ENCODE measurements at regions not wholly inside any gene's neighbourhood (a gene's known extent, or its start where the extent isn't known, plus 50 kb on each side); places are given as distances from the start of the nearest gene placed in this dataset.

- no peaks in the 10 kb centered on the region for H3K36me3 ChIP-seq (replicated peaks in 1 of 2; ENCODE audit: control insufficient read depth in 1 of 2, insufficient read depth in 2 of 2, low read length in 2 of 2)
- ATAC-seq (no peak), DNase-seq (ENCODE audit: low spot score) (no peak), FAIRE-seq (no peak)
- H3K9me3 ChIP-seq (ENCODE audit: low read length), result peaks cover 87% of the 10 kb centered on the region
- H3K4me2 ChIP-seq (ENCODE audit: low read depth, low read length), result no peak overlapping the region
- TF ChIP-seq ZXDC (CRISPR knock-in tag; IDR thresholded peaks at IDR 0.05) (no peak), RFX3 (CRISPR knock-in tag; IDR thresholded peaks at IDR 0.05) (no peak), ZBTB42 (CRISPR knock-in tag; IDR thresholded peaks at IDR 0.05) (no peak), MTF2 (CRISPR knock-in tag; IDR thresholded peaks at IDR 0.05; ENCODE audit: borderline replicate concordance) (no peak), CBX2 (IDR thresholded peaks at IDR 0.05; ENCODE audit: low read depth, low read length) (no peak), CBX2 (CRISPR knock-in tag; IDR thresholded peaks at IDR 0.05; ENCODE audit: low read depth) (no peak), PHF8 (CRISPR knock-in tag; IDR thresholded peaks at IDR 0.05) (no peak), FOXM1 (CRISPR knock-in tag; IDR thresholded peaks at IDR 0.05) (no peak), PAWR (CRISPR knock-in tag; IDR thresholded peaks at IDR 0.05; ENCODE audit: borderline replicate concordance) (no peak), ZBTB38 (CRISPR knock-in tag; IDR thresholded peaks at IDR 0.05) (no peak)
- TF ChIP-seq, protein P1, sequence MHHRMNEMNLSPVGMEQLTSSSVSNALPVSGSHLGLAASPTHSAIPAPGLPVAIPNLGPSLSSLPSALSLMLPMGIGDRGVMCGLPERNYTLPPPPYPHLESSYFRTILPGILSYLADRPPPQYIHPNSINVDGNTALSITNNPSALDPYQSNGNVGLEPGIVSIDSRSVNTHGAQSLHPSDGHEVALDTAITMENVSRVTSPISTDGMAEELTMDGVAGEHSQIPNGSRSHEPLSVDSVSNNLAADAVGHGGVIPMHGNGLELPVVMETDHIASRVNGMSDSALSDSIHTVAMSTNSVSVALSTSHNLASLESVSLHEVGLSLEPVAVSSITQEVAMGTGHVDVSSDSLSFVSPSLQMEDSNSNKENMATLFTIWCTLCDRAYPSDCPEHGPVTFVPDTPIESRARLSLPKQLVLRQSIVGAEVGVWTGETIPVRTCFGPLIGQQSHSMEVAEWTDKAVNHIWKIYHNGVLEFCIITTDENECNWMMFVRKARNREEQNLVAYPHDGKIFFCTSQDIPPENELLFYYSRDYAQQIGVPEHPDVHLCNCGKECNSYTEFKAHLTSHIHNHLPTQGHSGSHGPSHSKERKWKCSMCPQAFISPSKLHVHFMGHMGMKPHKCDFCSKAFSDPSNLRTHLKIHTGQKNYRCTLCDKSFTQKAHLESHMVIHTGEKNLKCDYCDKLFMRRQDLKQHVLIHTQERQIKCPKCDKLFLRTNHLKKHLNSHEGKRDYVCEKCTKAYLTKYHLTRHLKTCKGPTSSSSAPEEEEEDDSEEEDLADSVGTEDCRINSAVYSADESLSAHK (CRISPR knock-in tag; IDR thresholded peaks at IDR 0.05; ENCODE audit: borderline replicate concordance), result no peak
- TF ChIP-seq, protein P2, sequence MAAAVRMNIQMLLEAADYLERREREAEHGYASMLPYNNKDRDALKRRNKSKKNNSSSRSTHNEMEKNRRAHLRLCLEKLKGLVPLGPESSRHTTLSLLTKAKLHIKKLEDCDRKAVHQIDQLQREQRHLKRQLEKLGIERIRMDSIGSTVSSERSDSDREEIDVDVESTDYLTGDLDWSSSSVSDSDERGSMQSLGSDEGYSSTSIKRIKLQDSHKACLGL (CRISPR knock-in tag; IDR thresholded peaks at IDR 0.05), result no peak
- in situ Hi-C loops (cut with HindIII; ENCODE audit: extremely low pct_ligation_motif_present, low pct_unique_long_range_greater_than_20kb), result no loop called here
- ChIA-PET POLR2A (no interaction called here), CTCF (ENCODE audit: low intra/inter-chr PET ratio, low total read pairs) (no interaction called here)
- no peaks in the 10 kb centered on the region for H3K79me2 ChIP-seq (ENCODE audit: insufficient read depth, low read length)
- no peaks in the 10 kb centered on the region for H4K20me1 ChIP-seq (ENCODE audit: insufficient read depth, low read length)
- no peak overlapping the region for H2AFZ ChIP-seq (ENCODE audit: low read length)
- intact Hi-C loops (cut with micrococcal nuclease; ENCODE audit: unreplicated experiment), result no loop called here
- no peaks in the 10 kb centered on the region for H3K4me1 ChIP-seq (ENCODE audit: insufficient read depth, low read length)
- 74% methylated on average over 26 of the region's 33 CpGs for WGBS (ENCODE audit: low lambda C conversion rate)
- no peaks in the 10 kb centered on the region for H3K27me3 ChIP-seq (ENCODE audit: control insufficient read depth in 1 of 2, insufficient read depth in 2 of 2, low read length in 2 of 2)
- no peak overlapping the region for H3K4me3 ChIP-seq (replicated peaks in 1 of 3; ENCODE audit: insufficient read depth in 1 of 3, low read depth in 2 of 3, low read length in 3 of 3)
- no peak overlapping the region for H3K9ac ChIP-seq (ENCODE audit: insufficient read depth, low read depth, low read length)
- no TSS peak for BruUV-seq (replicated peaks)
- no peak overlapping the region for H3K27ac ChIP-seq (ENCODE audit: extremely low read length, insufficient read depth, low read length)
These were observed 661.7 kb downstream of the VRK1 start for GRCh38 chr14:97458661-97459579.

Measured in HepG2 (cell line).